NCI-H2107 treated with DMSO at 0.1 percent for 48 hours (cell line): ENCODE measurements at regions not wholly inside any gene's neighbourhood (a gene's known extent, or its start where the extent isn't known, plus 50 kb on each side); places are given as distances from the start of the nearest gene placed in this dataset.
"Not testable (repeated sequence)": the region's sequence is repeated elsewhere in the genome, so short reads cannot be mapped to it uniquely, and the experiment has no call there.

Source experiments
- DNase-seq: peaks from one replicate; lab custom pipeline; 2025; ENCODE audit not compliant: unreplicated experiment; lab: John Stamatoyannopoulos, UW

- not testable (repeated sequence) for DNase-seq
These were observed 278.8 kb downstream of the FAM47B start for GRCh38 chrX:35221391-35221790.

- DNase-seq: no peak
These were observed 301.6 kb downstream of the FAM47B start for GRCh38 chrX:35244088-35244741.

DNA sequence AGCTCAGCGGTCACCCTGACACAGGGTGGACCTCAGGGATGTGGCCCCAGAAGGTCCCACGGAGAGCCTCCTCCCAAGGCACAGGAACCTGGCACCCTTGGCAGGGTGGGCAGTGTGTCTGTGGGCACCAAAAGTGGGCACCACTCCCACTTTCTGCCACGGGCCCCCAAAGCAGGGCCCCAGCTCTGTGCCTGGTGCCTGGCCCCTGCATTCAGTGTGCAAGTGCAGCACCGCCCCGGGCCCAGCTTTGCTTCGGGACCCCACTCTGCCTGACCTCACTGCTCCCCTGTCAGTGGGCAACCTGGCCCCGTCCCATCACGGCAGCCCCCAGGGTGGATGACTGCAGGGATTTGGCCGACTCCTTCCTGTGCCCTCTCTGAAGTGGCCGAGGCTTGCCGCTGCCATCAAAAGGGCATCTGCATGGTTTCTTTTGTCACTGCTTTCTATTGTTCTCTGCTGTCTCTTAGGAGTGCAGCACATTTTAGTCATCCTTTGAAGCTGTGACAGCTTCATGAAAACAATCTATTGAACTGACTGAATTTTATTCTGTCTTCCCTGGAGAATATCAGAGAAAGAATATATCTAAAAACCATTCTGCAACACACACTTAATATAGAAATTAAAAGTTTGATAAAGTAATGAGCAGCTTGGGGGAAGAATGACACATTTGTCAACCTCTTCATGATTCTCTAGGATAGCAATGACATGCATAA, 302.4 kb downstream of the FAM47B start:
- DNase-seq: no peak

DNA sequence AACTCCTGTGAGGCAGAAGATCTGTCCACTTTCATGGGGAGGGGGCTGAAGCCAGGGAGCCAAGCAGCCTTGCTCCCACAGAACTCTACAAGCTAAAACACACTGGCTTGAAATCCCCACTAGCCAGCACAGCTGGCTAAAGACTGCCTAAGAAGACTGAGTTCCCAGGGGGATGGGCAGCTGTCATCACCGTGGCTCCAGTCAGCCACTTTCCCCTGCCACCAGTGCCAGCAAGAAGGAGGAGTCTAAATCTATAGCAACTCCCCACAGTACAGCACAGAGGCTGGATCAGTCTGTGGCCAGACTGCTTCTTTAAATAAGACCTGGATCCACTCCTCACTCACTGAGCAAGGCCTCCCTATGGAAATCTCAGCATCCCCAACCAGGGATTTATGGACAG, 308.6 kb downstream of the FAM47B start:
- no peak for DNase-seq

DNA sequence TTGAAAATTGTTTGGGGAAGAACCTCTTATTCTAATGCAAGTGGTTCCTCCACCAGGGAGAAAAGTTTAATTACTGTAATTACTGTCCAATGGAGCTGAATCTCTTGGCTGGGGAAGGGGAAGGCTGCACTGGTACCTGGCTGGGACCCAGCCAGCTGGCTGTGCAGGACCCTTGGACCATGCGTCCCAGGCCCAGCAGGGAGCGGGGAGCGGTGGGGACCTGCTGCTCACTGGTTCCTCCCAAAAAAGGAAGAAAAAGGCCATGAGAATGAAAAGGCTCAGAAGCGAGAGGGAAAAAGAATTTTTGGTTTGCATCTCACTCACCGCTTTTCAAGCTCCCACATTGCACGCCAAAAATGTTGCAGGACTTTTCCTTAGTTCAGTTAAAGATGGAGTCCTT, 333.5 kb downstream of the FAM47B start:
- DNase-seq: no peak

- no peak for DNase-seq
These were observed 342.8 kb downstream of the FAM47B start for GRCh38 chrX:35285289-35285962.

GRCh38 chrX:35288657-35289056, 346.1 kb downstream of the FAM47B start:
- DNase-seq: no peak

- no peak for DNase-seq
These were observed 347.4 kb downstream of the FAM47B start for GRCh38 chrX:35289952-35290351.

DNA sequence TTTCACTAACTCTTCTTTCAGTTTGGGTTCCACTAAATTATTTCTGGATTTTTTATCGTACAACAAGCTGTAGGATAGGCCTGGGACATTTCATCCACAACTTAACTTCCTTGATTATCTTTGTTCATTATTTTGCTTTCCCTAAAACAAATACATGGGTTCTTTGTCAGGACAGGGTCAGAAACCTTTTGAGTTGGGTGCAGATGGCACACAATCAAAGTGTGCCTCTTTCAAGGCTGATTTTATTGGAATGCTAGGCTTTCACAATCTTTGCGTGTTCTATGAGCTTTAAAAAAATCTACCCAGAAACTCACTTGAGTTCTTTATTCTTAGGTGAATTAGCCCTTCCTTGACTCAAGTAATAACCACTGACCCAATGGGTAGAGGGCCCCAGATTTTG, 348.4 kb downstream of the FAM47B start:
- DNase-seq: no peak

GRCh38 chrX:35292522-35292921, 349.9 kb downstream of the FAM47B start:
- no peak for DNase-seq

- DNase-seq: not testable (repeated sequence)
These were observed 362.4 kb downstream of the FAM47B start for GRCh38 chrX:35305037-35305436.

DNA sequence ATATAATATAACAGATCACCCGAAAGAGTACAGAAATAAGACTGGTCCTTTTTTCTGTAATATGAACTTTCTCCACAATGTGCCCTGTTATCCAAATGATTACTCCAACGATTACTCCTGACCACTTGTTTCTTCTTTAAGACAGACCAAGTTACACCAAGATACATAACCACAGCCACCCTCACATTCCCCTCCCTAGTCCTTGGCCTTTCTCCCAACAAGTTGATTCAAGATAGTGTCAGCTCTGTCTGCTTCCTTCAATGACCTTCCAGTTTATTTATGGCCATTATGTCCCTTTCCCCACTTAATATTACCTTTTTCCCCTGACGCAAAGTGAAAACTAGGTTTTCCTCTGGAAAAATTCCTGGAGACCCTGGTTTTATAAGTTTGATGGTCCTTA, 397.2 kb downstream of the FAM47B start:
- DNase-seq: no peak

DNA sequence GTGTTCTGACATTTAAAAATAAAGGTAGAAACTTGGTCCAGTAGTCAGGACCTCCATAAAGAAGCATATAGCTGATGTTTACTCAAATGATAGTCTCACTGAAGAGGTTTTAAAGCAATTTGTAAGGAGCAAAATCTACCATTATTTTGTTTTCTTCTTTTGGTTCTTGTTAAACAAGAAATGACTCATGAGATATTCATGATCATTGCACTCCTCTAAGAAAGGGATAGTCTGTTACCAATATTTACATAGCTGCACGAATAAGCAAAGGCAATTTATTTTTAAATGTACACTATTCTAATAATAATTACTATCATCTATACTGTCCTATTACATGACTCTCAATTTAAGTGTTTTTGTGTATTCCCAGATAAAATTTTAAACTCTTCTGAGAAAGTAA, 397.9 kb downstream of the FAM47B start:
- no peak for DNase-seq

- no peak for DNase-seq
These were observed 408.6 kb downstream of the FAM47B start for GRCh38 chrX:35351212-35351611.

DNA sequence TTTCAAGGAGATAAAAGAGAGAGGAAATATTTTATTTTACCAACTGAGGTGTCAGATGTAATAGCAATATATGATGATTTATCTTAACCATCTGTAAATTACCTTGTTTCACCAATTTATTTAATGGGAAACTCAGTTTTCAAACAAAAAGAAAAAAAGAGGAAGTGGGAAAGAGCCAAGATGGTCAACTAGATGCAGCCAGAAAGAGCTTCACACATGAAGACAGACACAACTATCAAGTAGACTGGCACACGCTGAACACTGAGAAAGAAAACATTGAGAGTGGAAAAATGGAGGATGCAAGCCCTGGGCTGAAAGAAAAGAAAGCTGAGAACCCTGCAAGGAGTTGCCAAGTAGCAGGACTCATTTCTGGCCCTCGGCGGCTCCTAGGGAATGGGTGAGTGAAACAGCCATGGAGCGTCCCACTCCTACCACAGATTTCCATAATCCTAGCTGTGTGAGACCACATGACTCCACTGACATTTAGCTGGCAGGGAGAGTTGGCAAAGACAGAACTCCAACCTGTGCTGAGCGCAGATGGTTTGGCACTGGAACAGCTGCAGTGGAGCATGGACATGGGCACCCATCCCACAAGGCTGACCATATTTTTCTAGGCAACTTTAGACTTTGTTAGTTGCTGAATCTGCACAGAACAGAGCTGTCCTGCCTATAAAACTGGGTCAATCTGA, 409.3 kb downstream of the FAM47B start:
- no peak for DNase-seq

GRCh38 chrX:35357656-35358055, 415.1 kb downstream of the FAM47B start:
- no peak for DNase-seq

- DNase-seq: no peak
These were observed 420.3 kb downstream of the FAM47B start for GRCh38 chrX:35362866-35363265.

GRCh38 chrX:35374116-35374515, 424.0 kb upstream of the MAGEB16 start:
- no peak for DNase-seq

- DNase-seq: no peak
These were observed 417.1 kb upstream of the MAGEB16 start for GRCh38 chrX:35380808-35381700.

DNA sequence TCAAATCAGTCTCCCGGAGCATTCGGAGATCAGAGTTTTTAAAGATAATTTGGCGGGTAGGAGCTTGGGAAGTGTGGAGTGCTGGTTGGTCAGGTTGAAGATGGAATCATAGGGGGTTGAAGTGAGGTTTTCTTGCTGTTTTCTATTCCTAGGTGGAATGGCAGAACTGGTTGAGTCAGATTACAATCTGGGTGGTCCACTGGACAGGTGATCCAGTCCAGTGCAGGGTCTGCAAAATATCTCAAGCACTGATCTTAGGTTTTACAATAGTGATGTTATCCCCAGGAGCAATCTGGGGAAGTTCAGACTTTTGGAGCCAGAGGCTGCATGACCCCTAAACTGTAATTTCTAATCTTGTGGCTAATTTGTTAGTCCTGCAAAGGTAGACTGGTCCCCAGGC, 416.4 kb upstream of the MAGEB16 start:
- not testable (repeated sequence) for DNase-seq

GRCh38 chrX:35382966-35383365, 415.2 kb upstream of the MAGEB16 start:
- no peak for DNase-seq
